GM19452 (cell line): ENCODE measurements at regions not wholly inside any gene's neighbourhood (a gene's known extent, or its start where the extent isn't known, plus 50 kb on each side); places are given as distances from the start of the nearest gene placed in this dataset.

ENCODE experiments used
- ATAC-seq: cut with Tn5 transposase; IDR thresholded peaks from one replicate; pipeline ENCODE4 v1.9.1; 2021; ENCODE audit not compliant: unreplicated experiment

DNA sequence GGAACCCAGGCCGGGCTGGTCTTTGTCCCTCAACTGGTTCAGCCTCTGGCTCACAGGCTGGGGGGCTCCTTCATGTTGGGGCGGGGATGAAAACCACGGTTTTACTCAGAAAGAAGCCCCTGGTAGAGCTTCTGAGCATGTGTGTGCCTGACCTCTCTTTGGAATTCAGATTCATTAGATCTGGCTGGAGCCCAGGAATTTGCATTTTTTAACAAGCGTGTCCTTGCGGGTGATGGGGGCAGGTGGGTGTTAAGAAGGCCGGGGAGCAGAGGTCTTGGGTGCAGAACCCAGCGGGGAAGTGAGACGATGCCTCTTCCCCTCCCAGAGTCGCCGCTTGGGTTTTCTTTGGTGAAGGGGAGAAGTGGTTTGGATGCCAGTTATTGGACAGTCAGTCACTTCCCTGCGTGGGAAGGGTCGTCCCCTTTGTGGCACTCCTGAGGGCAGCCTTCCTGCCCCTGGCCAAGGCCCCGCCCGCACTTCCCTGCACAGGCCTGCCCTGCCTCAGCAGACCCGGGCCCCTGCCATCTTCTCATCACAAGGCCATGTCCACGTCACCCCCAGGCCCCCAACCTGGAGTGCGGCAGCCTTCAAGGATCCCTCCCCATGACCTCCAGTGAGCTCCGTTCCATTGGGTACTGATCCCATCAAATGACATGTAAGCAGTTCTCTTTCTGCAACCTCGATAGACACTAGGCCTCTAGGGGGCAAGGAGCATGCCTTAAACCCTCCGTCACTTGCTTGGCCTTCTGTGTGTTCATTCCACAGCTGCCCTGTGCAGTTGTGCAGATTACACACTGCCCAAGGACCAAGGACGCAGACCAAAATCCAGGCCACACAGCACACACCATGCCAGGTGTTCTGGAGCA is 177.7 kb upstream of the CIBAR2 start:
- no peak for ATAC-seq

DNA sequence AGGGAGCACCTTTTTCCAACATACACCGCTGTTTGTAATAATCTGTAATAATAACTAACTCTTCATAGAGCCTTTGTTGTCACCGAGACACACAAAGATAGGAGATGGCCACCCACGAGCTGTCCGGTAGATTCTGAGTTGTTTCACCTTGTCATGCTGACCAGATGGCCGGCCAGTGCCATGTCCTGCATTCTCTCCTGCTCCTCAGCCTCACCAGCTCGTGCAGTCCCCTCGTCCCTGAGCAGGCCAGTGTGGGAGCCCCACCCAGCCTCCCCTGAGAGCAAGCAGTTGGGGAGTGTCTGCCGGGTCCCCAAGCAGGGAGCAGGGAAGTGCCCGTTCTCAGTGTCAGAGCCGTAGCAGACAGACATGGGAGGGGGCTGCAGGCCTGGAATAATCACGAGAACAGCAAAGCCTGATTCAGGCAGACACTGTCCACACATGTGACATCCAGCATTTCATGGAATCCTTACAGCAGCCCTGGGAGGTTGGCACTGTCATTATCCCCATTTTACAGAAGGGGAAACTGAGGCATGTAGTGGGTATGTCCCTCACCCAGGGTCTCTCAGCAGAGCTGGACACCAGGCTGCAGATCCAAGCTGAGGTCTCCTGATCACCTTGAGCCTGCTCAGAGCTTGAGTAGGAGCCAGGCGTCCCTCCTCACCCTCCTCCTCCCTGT is 178.5 kb upstream of the CIBAR2 start:
- ATAC-seq: no peak

DNA sequence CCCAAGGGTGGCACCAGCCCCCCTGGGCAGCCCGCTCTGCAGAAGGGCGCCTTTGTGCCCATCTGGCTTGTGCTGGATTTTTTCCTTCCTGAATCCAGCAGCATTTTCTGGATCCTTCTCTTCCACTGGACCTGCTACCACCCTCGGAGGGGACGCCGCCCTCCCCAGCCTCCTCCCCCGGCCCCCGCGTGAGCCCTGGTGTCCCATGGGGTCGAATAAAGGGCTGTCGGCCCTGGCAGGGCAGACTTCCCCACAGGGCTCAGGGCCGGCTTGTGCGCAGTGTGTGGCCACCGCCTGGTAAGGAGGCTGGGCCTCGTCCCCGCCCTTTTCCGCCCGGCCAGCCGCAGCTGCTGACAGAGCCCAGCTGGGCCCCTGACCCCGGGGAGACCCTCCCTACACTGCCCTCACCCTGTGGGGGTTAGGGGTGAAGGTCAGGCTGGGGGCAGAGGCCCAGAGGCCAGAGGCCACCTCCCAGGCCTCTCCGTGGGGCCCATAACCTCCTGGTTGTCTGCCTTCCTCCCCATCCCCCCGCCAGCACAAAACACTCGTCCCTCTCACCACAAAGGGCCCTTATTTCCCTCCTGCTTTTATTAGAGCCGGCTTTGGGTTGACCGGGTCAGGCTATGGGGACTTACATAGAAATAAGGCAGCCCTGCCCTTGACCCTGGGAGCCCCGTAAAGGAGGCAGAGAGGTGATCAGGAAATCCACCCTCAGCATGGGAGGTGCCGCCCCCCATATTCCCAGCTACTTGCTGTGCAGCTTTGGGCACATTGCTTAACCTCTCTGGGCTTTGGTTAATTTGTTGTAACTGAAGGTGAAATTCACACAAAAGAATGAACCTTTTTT is 179.3 kb upstream of the CIBAR2 start:
- ATAC-seq: no peak

DNA sequence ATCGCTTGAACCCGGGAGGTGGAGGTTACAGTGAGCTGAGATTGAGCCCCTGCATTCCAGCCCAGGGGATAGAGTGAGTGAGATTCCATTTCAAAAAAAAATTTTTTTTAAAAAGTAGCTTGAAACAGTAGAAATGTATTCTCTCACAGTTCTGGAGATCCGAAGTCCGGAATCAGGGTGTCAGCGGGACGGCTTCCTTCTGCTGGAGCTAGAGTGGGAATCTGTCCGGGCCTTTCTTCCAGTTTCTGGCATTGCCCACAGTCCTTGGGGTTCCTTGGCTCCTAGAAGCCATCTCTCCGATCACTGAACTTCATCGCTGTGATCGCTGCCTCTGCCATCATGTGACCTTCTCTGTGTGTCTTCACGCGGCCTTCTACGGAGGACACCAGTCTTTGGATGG is 181.2 kb upstream of the CIBAR2 start:
- ATAC-seq: no peak

DNA sequence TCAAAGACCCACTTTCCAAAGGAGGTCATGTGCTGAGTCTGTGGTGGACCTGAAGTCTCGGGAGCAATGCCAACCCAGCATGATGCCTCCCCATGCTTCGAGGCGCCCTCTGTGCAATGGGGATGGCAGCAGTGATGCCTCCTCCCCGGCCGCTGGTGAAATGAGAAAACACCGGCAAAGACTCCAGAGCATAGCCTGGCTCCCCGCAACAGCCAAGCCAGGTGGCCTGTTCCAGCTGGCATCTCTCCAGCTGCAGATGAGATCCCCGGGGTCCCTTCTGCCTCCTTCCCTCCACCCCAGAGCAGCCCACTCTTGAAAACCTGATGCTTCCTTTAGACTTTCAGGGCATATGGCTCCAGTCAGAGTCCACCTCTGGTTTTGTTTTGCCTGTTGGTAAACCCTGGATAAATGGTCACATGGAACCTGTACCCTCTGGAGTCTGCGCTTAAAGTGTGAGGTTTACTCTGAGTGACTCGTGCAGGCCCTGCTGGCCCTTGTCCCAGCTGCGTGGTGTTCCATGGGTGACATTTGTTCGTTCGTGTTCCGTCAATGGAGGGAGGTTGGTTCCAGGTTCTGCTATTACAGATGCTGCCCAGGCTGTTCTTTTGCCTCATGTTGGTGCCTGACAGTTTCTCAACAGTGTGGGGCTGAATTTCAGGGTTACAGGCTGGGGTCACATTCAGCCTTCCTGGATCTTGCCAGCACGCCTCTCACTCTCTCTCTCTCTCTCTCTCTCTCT is 181.8 kb upstream of the CIBAR2 start:
- ATAC-seq: no peak

DNA sequence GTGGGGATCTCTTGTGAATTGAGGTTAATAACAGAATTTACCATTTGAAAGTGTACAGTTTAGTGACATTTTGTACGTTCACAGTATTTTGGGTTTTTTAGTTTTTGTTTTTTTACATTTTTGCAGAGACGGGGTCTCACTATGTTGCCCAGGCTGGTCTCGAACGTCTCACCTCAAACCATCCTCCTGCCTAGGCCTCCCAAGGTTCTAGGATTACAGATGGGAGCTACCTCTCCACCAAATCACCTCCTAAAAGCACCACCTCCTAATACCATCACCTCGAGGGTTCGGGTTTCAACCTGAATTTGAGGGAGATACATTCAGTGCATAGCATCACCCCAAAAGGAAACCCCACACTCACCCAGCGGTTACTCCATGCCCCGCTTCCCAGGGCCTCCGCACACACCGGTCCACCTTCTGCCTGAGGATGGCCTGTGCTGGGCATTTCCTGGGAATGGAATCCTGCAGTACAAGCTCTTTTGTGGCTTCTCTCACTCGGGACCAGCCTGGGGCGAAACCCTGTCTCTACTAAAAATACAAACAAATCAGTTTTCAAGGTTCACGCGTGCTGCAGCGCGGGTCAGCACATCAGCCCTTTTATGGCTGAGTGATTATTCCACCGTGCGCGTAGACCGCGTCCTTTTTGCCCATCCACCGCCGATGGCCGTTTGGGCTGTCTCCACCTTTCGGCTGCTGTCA is 182.7 kb upstream of the CIBAR2 start:
- ATAC-seq: no peak

DNA sequence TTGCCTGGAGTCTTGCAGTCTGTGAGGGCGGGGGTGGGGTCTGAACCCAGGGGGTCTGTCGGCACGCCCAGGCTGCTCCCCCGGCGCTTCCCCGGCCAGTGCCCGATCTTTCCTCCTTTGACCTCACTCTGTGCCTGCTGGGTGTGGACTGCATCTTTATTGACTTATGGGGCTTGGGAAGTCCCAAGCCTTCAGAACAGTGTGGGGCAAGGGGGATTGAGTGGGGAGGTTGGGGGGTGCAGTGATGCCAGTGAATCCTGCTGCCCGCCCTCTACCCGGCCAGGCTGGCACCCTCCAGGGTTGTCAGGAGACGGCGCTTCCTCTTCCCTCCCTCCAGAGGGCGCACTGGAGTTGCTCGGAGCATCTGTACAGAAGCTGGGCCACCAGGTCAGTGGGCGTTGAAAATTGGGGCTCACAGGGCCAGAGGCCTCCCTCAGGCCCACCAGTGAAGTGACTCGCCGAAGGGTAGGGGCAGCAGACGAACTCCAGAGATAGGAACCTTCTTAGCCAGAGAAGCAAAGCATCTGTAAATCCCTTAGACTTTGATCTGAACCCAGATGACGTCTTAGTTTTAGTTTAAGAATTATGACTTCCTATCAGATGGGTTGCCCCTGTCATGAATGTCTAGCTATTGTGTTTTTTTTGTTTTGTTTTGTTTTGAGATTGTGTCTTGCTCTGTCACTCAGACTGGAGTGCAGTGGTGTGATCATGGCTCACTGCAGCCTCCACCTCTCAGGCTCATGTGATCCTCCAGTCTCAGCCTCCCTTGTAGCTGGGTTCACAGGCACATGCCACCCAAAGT is 184.8 kb upstream of the CIBAR2 start:
- no peak for ATAC-seq

DNA sequence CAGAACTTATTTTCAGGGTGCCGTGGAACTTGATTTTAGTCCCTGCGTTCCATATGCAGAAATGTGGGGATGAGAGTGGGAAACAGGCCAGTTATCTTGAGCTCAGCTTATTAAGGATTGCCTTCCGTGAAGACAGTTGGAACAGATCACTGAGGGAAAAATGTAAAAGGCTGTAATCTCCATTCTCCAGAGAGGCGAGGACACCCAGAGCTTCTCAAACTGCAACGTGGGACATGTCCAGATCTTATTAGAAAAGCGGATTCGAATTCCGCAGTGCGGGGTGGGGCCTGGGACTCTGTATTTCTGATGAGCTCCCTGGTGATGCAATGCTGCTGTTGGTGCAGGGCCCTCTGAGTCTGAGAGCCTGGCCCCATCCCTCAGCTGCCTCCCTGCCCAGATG is 185.6 kb upstream of the CIBAR2 start:
- no peak for ATAC-seq

DNA sequence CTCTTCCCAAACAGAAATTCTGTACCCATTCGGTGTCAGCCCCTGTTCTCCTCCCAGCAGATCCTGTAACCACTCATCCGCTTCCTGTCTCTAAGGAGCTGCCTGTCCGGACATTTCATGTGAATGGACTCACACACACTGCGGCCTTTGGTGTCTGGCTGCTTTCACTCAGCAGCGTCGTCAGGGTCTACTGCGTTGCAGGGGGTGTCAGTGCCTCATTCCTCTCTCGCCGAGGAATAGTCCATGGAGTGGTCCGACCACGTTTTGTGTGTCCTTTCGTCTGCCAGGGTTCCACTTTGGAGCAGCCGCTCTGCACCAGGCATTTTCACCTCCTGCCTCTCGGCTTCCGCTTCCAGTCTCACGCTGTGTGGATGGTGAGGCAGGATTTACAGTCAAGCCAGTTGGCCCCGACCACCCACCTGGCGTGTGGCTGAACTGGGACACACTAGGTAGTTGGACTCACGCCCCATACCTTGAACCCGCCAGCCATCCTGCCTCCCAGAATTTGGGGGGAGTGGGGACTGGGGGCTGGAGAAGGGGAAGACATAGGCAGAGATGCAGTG is 188.2 kb upstream of the CIBAR2 start:
- ATAC-seq: no peak

DNA sequence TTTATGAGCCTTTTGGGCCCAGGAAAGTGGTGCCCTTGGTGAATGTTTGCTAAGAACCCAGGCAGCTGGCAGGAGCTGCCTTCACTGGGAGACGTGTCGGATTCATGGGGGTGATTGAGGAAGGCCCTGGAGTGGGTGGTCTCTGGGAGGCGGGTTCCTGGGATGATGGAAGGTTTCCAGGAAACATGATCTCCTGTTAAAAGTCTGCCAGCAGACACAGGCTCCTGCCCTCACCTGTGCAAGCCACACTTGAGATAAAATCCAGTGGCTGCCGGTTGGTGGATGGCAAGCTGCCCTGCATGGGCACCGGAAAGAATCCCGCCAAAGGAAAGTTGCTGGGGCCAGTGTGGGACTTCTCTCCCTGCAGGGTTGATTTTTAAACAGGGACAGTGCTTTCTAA is 189.0 kb upstream of the CIBAR2 start:
- ATAC-seq: no peak

DNA sequence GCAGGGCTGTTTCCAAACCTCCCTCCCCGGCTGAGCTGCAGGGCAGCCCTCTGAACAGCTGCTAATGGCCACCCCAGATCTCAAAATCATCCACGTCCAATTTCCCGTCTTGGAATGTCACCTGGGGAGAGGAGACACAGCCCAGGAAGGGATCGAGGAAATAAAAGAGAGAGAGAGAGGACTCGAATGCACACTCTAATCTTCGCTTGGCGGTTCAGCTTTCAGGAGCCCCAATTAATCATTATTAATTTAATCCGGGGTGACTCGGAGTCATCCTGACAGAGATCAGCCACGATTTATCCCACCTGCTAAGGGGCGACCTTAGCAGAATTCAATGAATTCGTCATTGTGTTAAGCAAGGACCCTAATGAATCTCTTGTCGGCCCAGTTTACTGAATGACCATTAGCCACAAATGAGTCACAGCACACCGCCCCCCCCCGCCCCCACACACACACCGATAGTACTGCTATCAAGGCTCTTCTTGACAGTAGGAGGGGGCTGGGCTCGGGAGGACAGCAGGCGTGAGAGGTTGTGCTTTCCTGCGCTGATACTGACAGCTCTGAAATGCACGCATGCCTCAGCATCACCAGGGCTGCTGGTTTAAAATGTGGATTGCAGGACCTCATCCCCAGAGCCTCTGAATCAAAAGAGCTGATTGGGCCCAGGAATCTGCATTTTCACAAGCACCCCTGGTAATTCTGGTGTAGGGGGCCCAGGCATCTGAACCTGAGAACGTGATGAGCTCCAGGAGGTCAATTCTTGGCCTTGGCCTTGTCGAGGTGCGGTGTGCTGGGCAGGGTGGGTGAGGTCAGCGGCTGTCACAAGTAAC is 190.0 kb upstream of the CIBAR2 start:
- no peak for ATAC-seq

DNA sequence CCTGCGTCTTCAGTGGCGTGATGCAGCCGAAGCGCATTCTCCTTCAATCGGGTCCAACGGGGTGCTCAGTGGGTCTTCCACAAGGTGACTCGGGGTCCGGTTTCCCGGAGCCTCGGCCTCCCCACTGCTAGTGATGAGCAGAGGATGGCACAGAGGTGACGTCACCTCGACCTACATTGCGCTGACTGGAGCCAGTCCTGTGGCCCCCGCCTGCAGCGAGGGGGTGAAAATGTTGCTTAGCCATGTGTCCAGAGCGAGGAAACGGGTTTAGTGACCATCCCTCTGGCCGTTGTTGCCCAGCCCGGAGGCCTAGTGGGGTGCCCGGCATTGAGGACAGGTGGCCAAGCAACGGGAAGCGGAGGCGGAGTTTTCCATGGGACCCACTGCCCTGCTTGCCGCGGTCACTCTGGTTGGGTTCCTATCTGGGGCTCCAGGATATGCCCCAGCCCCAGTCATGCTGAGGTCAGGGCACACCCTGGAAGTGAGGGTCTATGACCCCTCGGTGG is 190.6 kb upstream of the CIBAR2 start:
- ATAC-seq: no peak

DNA sequence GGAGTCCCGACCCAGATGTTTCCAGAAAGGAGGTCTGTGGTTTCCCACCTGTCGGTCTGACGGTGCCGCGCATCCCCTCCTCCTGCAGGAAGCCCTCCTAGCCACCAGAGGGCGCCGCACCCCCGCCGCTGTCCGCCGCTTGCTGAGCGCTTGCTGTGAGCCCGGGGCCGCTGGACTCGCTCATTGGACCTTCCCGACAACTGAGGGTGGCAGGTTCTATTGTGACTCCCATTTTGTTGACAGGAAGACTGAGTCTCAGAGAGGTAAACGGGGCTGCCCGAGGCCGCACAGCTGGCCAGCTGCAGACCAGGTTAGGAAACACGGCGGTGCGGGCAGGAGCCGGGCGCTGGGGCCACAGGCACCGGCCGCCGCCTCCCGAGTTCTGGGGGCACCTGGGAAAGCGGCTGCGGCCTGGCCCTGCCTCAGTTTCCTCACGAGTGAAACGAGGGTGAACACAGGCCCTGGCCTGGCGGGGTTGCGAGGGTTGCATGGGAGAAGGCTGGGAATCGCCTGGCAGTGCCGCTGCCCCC is 191.1 kb upstream of the CIBAR2 start:
- ATAC-seq: no peak

DNA sequence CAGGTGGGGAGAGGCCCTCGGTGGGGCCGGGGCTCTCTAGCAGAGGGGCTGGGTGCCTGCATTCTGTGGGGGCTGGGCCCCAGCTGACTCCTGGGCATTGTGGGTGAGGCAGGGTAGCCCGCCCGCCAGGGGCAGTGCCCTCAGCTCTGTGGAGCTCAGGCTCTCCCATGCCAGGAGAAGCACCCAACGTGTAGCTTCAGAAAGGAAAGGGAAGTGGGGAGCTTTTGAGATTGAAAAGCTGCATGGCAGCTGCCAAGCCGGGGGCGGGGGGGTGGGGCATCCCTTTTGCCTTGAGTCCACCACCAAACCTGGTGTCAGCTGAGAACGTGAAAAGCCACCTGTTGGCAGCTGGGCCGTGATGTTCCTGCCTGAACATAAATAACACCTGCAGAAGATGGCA is 192.1 kb upstream of the CIBAR2 start:
- no peak for ATAC-seq

DNA sequence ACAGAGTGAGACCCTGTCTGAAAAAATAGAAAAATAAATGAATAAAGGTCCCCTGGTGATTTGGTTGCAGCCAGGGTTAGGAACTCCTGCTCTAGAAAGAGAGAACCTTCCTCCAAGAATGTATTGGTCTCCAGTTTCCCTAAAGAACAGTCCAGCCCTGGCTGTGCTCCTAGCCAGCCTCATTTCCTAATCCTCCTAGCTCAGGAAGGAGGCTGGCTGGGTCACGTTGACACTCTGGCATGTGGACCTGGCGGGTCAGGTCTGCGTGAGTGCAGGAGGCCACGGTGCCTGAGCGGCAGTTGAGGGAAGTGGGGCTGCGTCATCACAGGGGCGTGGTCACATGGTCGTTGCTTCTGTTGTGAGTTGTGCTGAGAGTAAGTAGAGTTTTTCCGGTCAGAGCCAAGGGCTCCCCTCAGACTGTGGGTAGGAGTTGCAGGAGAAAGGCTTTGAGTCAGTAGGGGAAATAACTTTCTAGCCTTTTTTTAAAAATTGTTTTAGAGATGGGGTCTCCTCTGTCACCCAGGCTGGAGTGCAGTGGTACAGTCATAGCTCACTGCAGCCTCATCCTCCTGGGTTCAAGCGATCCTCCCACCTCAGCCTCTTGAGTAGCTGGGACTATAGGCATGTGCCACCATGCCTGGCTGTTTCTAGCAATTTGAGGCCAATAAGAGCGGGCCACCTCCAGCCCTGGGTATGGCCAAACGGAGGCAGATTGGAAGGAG is 194.0 kb upstream of the CIBAR2 start:
- no peak for ATAC-seq

DNA sequence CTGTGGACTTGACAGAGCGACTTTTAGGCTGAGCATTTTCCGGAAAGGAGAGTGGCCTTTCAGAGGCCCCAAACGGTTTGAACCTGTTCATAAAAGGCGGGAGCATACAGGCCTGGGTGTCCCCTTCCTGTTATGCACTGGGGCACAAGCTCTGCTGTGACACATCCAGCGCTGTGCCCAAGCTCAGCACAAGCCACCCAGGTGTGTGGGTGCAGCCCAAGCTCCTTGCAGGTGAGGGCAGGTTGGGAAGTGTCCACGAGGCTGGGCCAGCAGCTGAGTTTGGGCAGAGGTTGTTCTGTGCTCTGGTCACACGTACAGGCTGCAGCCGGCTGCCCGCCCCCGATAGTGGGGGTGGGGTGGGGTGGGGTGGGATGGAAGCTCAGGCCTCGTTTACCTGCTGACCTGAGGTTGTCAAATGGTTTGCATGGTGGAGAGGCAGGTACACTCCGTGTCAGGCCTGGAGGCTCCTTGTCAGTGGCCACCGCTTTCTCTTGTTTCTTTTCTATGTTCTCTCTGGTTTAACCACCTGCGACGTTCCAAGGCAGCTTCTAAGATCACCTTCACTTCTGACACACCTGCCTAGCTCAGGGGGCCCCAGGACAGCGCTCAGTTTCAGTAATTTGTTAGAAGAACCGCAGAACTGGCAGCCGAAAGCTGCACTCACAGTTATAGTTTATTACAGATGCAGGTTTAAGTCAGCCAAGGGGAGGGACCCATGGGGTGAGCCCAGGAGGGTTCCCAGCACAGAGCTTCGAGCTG is 194.7 kb upstream of the CIBAR2 start:
- ATAC-seq: no peak
